Fibroblast of villous mesenchyme (primary cell): ENCODE measurements at regions not wholly inside any gene's neighbourhood (a gene's known extent, or its start where the extent isn't known, plus 50 kb on each side); places are given as distances from the start of the nearest gene placed in this dataset.
A peak's percentile ranks its signal among the peaks of the same experiment; 100 is the strongest.

Experiments used
- DNase-seq: peaks from one replicate; pipeline ENCODE4 v3.0.0-alpha.2; 2010; ENCODE audit warnings: low read depth
- H3K4me3 ChIP-seq: 2 replicates; pipeline ENCODE4 v1.5.1; 2011; ENCODE audit warnings: low read depth, mild to moderate bottlenecking, low read length
- TF ChIP-seq, protein P1 (sequence below): IDR thresholded peaks from 2 replicates; pipeline ENCODE4 v1.5.1; 2012; ENCODE audit warnings: low read depth, mild to moderate bottlenecking, low read length; ENCODE audit not compliant: insufficient read depth

GRCh38 chr3:150261958-150262357, 146.1 kb upstream of the TSC22D2 start:
- TF ChIP-seq, protein P1, sequence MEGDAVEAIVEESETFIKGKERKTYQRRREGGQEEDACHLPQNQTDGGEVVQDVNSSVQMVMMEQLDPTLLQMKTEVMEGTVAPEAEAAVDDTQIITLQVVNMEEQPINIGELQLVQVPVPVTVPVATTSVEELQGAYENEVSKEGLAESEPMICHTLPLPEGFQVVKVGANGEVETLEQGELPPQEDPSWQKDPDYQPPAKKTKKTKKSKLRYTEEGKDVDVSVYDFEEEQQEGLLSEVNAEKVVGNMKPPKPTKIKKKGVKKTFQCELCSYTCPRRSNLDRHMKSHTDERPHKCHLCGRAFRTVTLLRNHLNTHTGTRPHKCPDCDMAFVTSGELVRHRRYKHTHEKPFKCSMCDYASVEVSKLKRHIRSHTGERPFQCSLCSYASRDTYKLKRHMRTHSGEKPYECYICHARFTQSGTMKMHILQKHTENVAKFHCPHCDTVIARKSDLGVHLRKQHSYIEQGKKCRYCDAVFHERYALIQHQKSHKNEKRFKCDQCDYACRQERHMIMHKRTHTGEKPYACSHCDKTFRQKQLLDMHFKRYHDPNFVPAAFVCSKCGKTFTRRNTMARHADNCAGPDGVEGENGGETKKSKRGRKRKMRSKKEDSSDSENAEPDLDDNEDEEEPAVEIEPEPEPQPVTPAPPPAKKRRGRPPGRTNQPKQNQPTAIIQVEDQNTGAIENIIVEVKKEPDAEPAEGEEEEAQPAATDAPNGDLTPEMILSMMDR: no peak
- no peak overlapping the region for H3K4me3 ChIP-seq
- no peak for DNase-seq

GRCh38 chr3:150261418-150261817, 146.7 kb upstream of the TSC22D2 start:
- DNase-seq: no peak
- TF ChIP-seq, protein P1: no peak
- H3K4me3 ChIP-seq: no peak overlapping the region

DNA sequence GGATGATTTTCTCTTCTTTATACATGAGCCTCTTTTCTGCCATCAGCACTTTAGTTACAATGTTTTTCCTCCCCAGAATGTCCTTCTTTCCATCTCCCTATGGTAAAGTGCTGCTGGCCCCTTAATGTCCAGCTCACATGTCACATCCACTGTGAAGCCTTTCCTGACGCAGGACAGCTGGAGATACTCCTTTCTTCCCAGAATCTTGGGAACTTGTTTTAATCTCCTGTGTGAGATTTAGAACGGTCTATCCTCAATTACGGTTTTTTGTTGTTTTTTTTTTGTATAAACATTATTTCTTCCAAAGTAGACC, 147.7 kb upstream of the TSC22D2 start:
- H3K4me3 ChIP-seq: no peak overlapping the region
- no peak for DNase-seq
- TF ChIP-seq, protein P1: no peak

- TF ChIP-seq, protein P1: no peak
- H3K4me3 ChIP-seq: no peak overlapping the region
- no peak for DNase-seq
These were observed 148.3 kb upstream of the TSC22D2 start for GRCh38 chr3:150259526-150260397.

DNA sequence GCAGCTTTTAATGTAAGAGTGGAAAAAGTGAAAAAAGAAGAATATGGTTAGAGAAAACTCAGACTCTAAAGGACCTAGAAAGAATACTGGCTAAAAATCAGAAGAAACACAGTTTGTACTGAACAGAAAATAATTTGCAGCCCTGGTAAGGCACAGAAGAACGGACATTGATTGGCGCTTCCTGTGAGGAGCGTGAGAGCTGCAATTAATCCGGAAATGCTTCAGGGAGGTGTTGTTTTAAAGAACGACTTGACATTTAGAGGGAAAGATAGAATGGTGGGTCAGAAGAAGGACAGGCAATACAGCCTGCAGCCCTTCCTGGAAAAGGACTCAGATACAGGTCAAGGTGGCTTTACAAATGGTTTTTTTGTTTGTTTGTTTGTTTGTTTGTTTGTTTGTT, 151.3 kb upstream of the TSC22D2 start:
- TF ChIP-seq, protein P1: no peak
- H3K4me3 ChIP-seq: no peak overlapping the region
- no peak for DNase-seq

GRCh38 chr3:150256318-150256717, 151.8 kb upstream of the TSC22D2 start:
- DNase-seq: peak; percentile 58
- TF ChIP-seq, protein P1: no peak

GRCh38 chr3:150255826-150256225, 152.3 kb upstream of the TSC22D2 start:
- no peak for DNase-seq
- no peak overlapping the region for H3K4me3 ChIP-seq
- TF ChIP-seq, protein P1: no peak

More at GRCh38 chr3:150256318-150256717, 151.8 kb upstream of the TSC22D2 start:
- H3K4me3 ChIP-seq: no peak overlapping the region
